ENCODE measurements at regions not wholly inside any gene's neighbourhood (a gene's known extent, or its start where the extent isn't known, plus 50 kb on each side); places are given as distances from the start of the nearest gene placed in this dataset.
"Not testable (repeated sequence)": the region's sequence is repeated elsewhere in the genome, so short reads cannot be mapped to it uniquely, and the experiment has no call there.

DNA sequence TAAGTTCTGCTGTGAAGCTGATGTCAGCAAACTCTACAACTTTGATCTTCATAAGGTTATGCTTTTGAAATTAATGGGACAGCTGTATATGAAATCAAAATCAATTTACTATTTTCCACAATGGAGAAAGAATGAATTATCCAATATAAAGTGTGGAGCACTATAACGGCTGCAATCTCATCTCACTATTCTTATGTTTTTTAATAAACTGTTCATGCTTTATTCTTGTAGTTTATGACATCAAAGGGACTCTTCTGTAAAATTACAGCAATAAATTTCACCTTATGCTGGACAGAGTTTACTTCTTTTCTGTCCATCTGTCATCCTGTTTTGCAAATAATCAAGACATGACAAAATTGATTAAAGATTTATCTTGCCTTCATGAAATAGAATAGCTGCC is 192.5 kb downstream of the TECRL start:
- no peak for DNase-seq

DNA sequence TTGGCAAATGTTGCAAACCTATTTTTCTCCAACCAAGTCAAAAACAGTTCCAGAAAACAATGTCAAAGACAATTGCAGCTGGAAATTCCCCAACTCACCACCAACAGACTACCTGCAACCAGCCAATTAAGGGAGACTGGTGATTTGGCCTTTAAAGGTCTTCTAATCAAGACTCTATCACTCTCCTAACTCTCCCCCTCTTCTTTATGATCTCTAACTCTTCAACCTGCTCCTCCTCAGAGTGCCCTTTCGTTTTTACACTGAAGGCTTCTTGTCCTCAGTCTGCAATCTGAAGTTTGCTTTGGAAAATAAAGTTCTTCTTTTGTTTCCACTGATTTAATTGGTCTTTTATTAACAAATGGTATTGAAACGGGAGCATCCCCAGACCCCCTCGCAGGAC is 203.9 kb downstream of the TECRL start:
- no peak for DNase-seq

DNA sequence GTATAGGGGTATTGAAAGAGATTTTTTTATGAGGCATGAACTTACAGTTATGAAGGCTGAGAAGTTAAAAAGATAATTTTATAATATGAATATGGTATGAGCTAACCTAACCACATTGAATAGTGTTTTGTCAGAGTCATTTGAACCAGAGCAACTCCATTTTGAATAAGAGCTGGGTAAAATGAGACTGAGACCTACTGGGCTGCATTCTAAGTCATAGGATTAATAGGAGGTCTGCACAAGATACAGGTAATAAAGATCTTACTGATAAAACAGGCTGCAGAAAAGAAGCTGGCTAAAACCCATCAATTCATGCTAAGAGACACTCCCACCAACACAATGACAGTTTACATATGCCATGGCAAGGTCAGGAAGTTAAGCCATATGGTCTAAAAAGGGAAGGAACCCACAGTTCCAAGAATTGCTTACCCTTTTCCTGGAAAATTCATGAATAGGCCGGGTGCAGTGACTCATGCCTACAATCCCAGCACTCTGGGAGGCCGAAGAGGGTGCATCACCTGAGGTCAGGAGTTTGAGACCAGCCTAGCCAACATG is 209.2 kb downstream of the TECRL start:
- DNase-seq: no peak

- no peak for DNase-seq
These were observed 213.7 kb downstream of the TECRL start for GRCh38 chr4:64195582-64195981.

DNA sequence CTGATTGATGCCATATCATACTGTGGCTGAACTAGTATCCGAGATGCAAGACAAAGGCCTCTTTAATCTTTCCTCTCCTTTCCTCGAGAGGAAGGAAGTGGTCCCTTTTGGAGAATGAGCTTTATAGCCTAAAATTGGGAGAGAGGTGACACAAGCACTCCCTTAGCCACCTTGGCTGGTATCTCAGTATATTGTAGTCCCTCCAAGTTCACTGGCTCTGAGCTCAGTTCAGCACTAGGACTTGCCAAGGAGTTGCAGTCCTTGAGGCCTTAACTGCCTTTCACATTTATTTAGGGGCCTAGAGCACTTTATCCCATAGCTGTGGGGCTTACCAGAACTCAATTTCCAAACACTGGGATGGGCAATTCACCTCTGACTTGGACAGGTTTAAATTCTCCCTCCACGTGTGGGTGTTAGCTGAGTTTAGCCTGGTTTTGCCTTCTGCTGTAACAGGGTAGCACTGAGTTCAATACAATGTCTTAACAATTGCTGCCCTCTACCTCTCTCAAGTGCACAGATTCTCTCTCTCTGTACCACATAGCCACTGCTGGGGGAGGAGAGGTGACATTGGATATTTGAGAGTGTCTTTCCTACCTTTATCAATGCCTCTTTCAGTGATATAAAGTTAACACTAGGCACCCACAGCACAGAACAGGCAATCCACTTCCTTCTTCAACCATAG is 216.4 kb downstream of the TECRL start:
- peak; percentile 3 for DNase-seq

GRCh38 chr4:64174247-64174882 is 234.9 kb downstream of the TECRL start:
- no peak for DNase-seq

DNA sequence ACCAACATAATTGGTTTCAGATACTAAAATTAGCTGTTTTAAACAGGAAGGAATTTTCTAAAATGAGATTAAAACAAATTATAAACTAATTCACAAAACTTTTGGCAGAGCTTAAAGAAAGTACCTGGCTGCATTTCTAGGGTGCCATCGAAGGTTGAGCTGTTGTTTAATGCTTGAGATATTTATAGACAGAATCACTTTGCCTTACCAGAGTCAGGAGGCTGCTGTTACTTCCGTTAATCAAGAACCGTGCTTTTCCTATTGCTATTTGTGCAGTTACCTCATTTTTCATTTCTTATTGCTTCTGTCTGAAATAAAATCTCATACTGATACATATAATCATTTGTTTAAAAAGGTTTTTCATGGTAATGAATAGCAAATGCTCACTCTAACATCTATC is 242.9 kb downstream of the TECRL start:
- DNase-seq: no peak

DNA sequence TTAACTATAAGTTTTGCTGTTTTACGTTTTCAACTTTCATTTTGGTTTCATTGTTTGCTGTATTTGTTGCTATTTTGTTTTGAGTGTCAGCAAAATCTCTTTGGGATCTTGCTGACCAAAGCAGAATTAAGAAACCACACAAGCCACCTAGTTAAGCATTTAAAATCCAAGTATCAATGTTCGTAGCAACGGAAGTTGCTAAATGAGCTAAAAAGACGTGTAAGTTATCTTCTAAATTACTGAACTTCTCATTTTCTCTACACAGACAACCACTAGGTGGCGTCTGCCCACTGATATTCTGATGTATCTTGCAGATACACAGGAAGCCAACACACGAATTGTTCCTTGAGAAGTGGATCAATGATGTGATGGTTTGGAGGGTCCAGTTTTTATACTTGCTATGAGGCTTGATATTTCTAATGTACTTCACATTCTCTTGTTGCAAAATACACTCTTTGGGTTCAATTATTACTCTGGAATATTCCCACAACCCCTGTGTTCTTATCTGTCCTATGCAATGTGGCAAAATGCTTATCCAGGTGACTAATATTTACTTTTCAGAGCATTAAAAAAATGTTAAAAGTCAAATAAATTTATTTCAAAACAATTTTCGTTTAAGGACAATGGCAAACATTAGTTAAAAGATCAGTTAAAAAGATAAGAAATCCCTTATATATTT is 250.5 kb downstream of the TECRL start:
- DNase-seq: peak; percentile 62

GRCh38 chr4:64157397-64157796 is 251.9 kb downstream of the TECRL start:
- DNase-seq: no peak

DNA sequence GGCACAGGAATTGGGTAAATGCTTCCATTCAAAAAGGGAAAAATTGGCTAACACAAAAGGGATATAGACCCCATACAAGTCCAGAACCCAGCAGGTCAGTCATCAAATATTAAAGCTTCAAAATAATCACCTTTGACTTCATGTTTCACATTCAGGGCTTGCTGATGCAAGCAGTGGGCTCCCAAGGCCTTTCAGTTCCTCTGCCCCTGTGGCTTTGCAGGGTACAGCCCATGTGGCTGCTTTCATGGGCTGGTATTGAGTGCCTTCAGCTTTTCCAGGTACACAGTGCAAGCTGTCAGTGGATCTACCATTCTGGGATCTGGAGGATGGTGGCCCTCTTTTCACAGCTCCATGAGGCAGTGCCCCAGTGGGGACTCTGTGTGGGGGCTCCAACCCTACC is 253.0 kb downstream of the TECRL start:
- DNase-seq: no peak

- no peak for DNase-seq
These were observed 263.2 kb downstream of the TECRL start for GRCh38 chr4:64146030-64146429.

DNA sequence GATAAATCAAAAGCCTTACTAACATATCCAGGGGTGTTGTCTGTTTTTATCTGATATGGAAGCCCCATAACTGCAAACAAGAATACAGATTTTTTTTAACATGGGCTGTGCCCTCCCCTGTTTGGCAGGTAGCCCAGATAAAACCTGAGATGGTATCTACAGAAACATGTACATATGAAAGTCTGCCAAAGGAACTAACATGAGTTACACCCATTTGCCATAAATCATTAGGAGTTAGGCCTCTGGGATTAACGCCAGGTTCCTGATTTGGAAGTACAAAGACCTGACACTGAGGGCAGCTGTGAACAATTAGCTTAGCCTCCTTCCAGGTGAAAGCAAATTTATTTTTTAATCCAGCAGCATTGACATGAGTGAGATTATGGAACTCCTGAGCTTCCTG is 264.3 kb downstream of the TECRL start:
- no peak for DNase-seq

GRCh38 chr4:64130907-64131306 is 278.3 kb downstream of the TECRL start:
- DNase-seq: no peak

DNA sequence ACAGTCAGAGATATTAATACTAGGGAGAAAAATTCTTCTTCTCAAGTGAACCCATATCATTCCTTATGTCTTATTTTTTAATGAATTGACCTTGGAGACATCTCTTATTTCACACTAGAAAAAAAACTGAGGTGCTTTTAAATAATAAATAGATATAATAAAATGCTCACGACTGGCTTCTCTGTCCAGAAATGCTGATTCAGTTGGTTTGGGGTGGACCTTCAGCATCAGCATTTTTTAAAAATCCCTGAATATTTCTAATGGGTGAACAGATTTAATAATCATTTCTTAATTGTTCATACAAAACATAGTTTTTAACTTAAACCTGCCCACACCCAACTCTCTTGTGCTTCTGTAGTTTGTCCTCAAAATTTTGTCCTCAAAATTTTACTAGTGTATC is 283.9 kb downstream of the TECRL start:
- no peak for DNase-seq

GRCh38 chr4:64121803-64122202 is 287.4 kb downstream of the TECRL start:
- no peak for DNase-seq

DNA sequence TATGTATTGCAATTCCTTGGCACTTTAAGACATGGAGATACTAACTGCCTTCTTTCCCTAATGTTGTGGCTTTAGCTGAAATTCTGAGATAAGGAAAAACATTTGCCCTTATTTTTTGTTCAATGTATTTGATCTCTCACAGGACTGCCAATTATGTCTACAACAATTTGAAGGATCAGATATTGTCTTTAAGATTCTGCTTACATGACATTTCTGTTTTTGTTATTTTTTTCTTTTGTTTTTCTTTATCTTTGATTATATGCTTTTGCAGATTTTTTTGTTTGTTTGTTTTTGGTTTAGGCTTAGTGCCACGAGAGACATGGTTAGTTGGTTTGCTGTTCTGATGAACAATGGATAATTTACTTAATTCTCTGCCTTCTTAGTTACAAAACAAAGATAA is 303.3 kb downstream of the TECRL start:
- DNase-seq: no peak

GRCh38 chr4:64095398-64095797 is 313.9 kb downstream of the TECRL start:
- DNase-seq: no peak

DNA sequence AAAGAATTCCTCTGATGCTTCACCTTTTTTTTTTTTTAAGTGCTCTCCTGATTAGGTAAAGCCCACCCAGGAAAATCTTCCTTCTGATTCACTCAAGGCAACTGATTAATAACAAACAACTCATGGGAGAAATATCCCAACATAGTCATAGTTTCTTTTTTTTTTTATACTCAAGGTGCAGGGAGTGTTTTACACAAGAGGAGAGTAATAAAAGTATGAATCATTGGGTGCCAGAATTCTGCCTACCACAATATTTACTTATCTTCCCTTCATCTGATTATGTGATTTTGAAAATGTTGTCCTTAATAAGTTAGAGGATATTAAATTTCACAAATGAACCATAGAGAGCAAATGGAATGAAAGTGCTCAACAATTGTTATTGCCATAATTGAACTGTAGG is 329.9 kb downstream of the TECRL start:
- DNase-seq: no peak

- no peak for DNase-seq
These were observed 341.2 kb downstream of the TECRL start for GRCh38 chr4:64068096-64068495.

DNA sequence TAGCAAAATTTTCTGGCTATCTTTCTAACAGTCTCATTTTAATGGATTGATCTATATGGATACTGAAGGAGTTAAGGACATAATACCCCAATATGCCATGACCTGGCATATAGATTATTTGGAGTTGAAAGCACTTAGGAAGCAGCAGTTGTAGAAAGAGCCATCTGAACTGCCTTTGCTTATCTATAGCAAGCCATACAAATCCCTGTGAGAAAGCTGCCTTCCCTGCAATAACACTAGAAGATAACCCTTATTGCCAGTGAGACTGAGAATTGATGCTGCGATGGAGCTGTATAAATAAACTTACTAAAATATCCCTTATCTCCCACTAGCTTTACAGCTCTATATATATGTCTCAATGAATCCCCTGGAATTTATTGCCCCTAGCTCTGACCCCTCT is 346.3 kb downstream of the TECRL start:
- no peak for DNase-seq

GRCh38 chr4:64037033-64037432 is 372.2 kb downstream of the TECRL start:
- DNase-seq: not testable (repeated sequence)

DNA sequence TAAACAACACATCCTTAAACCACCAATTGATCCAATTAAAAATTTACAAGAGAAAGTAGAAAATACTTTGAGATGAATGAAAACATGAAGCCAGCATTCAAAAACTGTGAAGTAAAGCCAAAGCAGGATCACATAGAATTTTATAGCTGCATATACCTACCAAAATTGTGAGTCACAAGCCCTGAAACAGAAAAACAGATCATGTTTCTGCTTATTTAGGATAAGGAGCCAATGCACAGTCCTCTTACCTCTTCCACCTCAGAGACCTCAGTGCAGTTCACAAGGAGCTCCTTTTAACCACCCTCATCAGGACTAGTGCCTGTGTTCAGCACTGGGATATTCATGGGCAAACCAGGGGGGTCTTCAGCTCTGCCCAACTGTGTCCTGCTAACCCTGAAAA is 386.7 kb downstream of the TECRL start:
- no peak for DNase-seq

- DNase-seq: no peak
These were observed 392.4 kb downstream of the TECRL start for GRCh38 chr4:64016893-64017292.

GRCh38 chr4:64014647-64015046 is 394.6 kb downstream of the TECRL start:
- DNase-seq: no peak
